Neutrophil (primary cell): ENCODE measurements at regions not wholly inside any gene's neighbourhood (a gene's known extent, or its start where the extent isn't known, plus 50 kb on each side); places are given as distances from the start of the nearest gene placed in this dataset.

Source experiments
- H3K27ac ChIP-seq: fragments of 200-600 bp; sonication (generic); 2 replicates; pipeline ENCODE4 v1.5.1; 2016; ENCODE audit warnings: mild to moderate bottlenecking, moderate library complexity
- H3K27me3 ChIP-seq: fragments of 200-600 bp; sonication (generic); 2 replicates; pipeline ENCODE4 v1.6.0; 2016; ENCODE audit warnings: mild to moderate bottlenecking
- H3K36me3 ChIP-seq: fragments of 200-600 bp; sonication (generic); 2 replicates; pipeline ENCODE4 v1.5.1; 2017
- H3K4me1 ChIP-seq, 2 experiments: fragments of 200-600 bp in 1 of 2; sonication (generic) in 1 of 2; 1 replicate in 1 of 2; 2 replicates in 1 of 2; pipeline versions ENCODE4 v1.5.1 to v1.6.1; 2013 to 2016; ENCODE audit warnings: low read depth in 1 of 2, low read length in 1 of 2, mild to moderate bottlenecking in 1 of 2, moderate library complexity in 1 of 2; ENCODE audit not compliant: control insufficient read depth in 1 of 2, insufficient read depth in 1 of 2
- H3K4me3 ChIP-seq, 2 experiments: fragments of 200-600 bp in 1 of 2; sonication (generic) in 1 of 2; 1 replicate in 1 of 2; 2 replicates in 1 of 2; pipeline ENCODE4 v1.5.1; 2013 to 2016; ENCODE audit warnings: low read depth in 1 of 2, low read length in 1 of 2, mild to moderate bottlenecking in 1 of 2, moderate library complexity in 1 of 2
- H3K9me3 ChIP-seq: fragments of 200-600 bp; sonication (generic); 2 replicates; pipeline ENCODE4 v1.5.1; 2016
- CTCF ChIP-seq: fragments of 200-600 bp; sonication (generic); IDR thresholded peaks from 2 replicates; pipeline ENCODE4 v1.5.1; 2016; ENCODE audit warnings: antibody characterized with exemption

- H3K4me1 ChIP-seq, result peaks cover 7 to 11% of the 10 kb centered on the region in 2 experiments
- no peaks in the 10 kb centered on the region for H3K36me3 ChIP-seq
- H3K27ac ChIP-seq, result no peak overlapping the region
- H3K9me3 ChIP-seq, result peaks cover 13% of the 10 kb centered on the region
- no peaks in the 10 kb centered on the region for H3K27me3 ChIP-seq
- TF ChIP-seq CTCF, result no peak
- H3K4me3 ChIP-seq, result no peak overlapping the region
Observed at GRCh38 chr12:131587565-131587964, 123.3 kb upstream of the SFSWAP start.

GRCh38 chr12:131589221-131589897, 121.5 kb upstream of the SFSWAP start:
- H3K4me1 ChIP-seq, result peaks cover 7 to 11% of the 10 kb centered on the region in 2 experiments
- H3K9me3 ChIP-seq, result peaks cover 13% of the 10 kb centered on the region
- no peak for TF ChIP-seq CTCF
- H3K4me3 ChIP-seq, result no peak overlapping the region
- no peaks in the 10 kb centered on the region for H3K27me3 ChIP-seq
- H3K36me3 ChIP-seq, result no peaks in the 10 kb centered on the region
- no peak overlapping the region for H3K27ac ChIP-seq

GRCh38 chr12:131589966-131590365, 120.9 kb upstream of the SFSWAP start:
- TF ChIP-seq CTCF, result no peak
- Histone ChIP-seq H3K36me3 (no peaks in the 10 kb centered on the region), H3K4me3 (no peak overlapping the region), H3K27ac (no peak overlapping the region), H3K27me3 (no peaks in the 10 kb centered on the region), H3K9me3 (peaks cover 13% of the 10 kb centered on the region), H3K4me1 (peaks cover 7 to 11% of the 10 kb centered on the region in 2 experiments)

GRCh38 chr12:131591136-131591535, 119.8 kb upstream of the SFSWAP start:
- Histone ChIP-seq H3K4me3 (no peak overlapping the region), H3K27me3 (no peaks in the 10 kb centered on the region), H3K27ac (no peak overlapping the region), H3K9me3 (peaks cover 13% of the 10 kb centered on the region), H3K4me1 (peaks cover 7 to 11% of the 10 kb centered on the region in 2 experiments), H3K36me3 (no peaks in the 10 kb centered on the region)
- no peak for TF ChIP-seq CTCF

- peaks cover 7 to 11% of the 10 kb centered on the region in 2 experiments for H3K4me1 ChIP-seq
- no peaks in the 10 kb centered on the region for H3K27me3 ChIP-seq
- no peak overlapping the region for H3K27ac ChIP-seq
- peaks cover 8% of the 10 kb centered on the region for H3K9me3 ChIP-seq
- no peak for TF ChIP-seq CTCF
- H3K4me3 ChIP-seq, result no peak overlapping the region
- H3K36me3 ChIP-seq, result no peaks in the 10 kb centered on the region
Observed at GRCh38 chr12:131591714-131592709, 118.9 kb upstream of the SFSWAP start.
